Ascending aorta (tissue), 2 donors: ENCODE measurements at regions not wholly inside any gene's neighbourhood (a gene's known extent, or its start where the extent isn't known, plus 50 kb on each side); places are given as distances from the start of the nearest gene placed in this dataset.

Source experiments
- DNase-seq, 2 donors: peaks; one replicate each; pipeline ENCODE4 v3.0.0-alpha.2; 2019; ENCODE audit warnings: low spot score in 2 of 2
- H3K27ac ChIP-seq, 2 donors: fragments of 200-600 bp; sonication (generic); one replicate each; pipeline ENCODE4 v1.5.1; 2016 to 2017; ENCODE audit warnings: mild to moderate bottlenecking in 1 of 2
- H3K27me3 ChIP-seq: fragments of 200-600 bp; sonication (generic); one replicate; pipeline ENCODE4 v1.5.1; 2017
- H3K36me3 ChIP-seq, 2 donors: fragments of 200-600 bp; sonication (generic); one replicate each; pipeline ENCODE4 v1.5.1; 2016
- H3K4me1 ChIP-seq, 2 donors: fragments of 200-600 bp; sonication (generic); one replicate each; pipeline ENCODE4 v1.5.1; 2016 to 2017; ENCODE audit warnings: mild to moderate bottlenecking in 1 of 2
- H3K4me3 ChIP-seq, 2 donors: fragments of 200-600 bp; sonication (generic); one replicate each; pipeline ENCODE4 v1.5.1; 2016 to 2017; ENCODE audit warnings: mild to moderate bottlenecking in 1 of 2
- H3K9me3 ChIP-seq, 2 donors: fragments of 200-600 bp; sonication (generic); one replicate each; pipeline ENCODE4 v1.5.1; 2016
- CTCF ChIP-seq, 3 experiments: fragments of 200-600 bp in 2 of 3; fragments of 450-650 bp in 1 of 3; sonication (generic) in 2 of 3; IDR thresholded peaks; one replicate each; pipeline ENCODE4 v1.5.1; 2016 to 2019; ENCODE audit warnings: antibody characterized with exemption in 3 of 3, mild to moderate bottlenecking in 1 of 3, moderate library complexity in 1 of 3
- intact Hi-C: fragments of 100-400 bp; cut with DNase I; formaldehyde crosslinking; loops from one replicate; pipeline ENCODE4 v1.15.1; 2023

DNA sequence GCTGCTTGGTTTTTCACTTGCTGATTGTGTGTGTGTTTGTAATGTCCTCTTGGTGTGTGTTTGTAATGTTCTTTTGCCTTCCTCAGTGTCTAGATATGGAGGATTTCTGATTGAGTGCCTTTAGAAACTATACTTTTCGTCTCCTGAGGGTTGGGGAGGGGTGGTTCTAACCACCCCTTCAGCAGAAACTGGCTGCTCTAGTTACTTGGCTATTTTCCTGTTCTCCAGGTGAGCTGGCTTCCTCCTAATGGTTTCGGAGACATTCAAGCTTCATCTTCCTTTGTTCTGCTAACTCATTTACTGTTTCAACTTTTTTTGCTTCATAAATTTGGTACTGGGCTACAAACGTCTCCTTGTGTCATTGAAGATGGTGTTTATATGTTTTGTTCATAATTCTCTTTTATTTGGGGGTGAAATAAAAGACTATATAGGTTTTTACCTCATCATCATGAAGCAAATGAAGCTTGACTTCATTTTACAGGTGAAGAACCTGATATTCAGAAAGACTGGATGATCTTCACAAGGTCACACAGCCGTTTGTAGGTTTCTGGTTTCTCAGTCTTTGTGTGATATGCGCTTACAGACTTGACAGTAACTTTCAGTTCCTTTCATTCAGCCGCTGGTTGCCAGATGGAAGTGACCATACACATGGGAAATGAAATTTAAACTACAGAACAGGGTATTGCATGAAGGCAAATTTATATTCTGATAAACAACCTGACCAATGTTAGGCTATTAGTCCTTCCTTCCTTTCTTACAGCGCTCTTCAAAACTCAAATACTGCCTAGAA lies 238.5 kb downstream of the GALR1 start:
- H3K27me3 ChIP-seq, result no peaks in the 10 kb centered on the region
- no peak for TF ChIP-seq CTCF (IDR thresholded peaks at IDR 0.05)
- no peak overlapping the region for H3K27ac ChIP-seq
- H3K4me1 ChIP-seq, result no peaks in the 10 kb centered on the region
- H3K9me3 ChIP-seq, result no peaks in the 10 kb centered on the region
- no peaks in the 10 kb centered on the region for H3K36me3 ChIP-seq
- DNase-seq, result no peak
- no peak overlapping the region for H3K4me3 ChIP-seq
- intact Hi-C loops, result no loop called here

DNA sequence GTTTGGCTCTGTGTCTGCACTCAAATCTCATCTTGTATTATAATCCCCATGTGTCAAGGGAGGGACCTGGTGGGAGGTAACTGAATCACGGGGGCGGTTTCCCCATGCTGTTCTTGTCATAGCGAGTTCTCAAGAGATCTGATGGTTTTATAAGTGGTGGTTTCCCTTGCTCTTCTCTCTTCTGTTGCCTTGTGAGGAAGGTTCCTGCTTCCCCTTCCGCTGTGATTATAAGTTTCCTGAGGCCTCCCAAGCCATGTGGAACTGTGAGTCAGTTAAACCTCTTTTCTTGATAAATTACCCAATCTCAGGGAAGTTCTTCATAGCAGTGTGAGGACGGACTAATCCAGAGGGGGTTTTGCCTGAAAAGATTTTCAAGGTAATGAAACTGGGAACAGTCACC lies 245.4 kb downstream of the GALR1 start:
- intact Hi-C loops, result no loop called here
- Histone ChIP-seq H3K27me3 (no peaks in the 10 kb centered on the region), H3K9me3 (no peaks in the 10 kb centered on the region), H3K27ac (no peak overlapping the region), H3K36me3 (no peaks in the 10 kb centered on the region), H3K4me1 (no peaks in the 10 kb centered on the region), H3K4me3 (no peak overlapping the region)
- DNase-seq, result no peak
- TF ChIP-seq CTCF (IDR thresholded peaks at IDR 0.05), result no peak

- H3K4me1 ChIP-seq, result no peaks in the 10 kb centered on the region
- no peak overlapping the region for H3K4me3 ChIP-seq
- DNase-seq, result no peak
- no peak for TF ChIP-seq CTCF (IDR thresholded peaks at IDR 0.05)
- no peaks in the 10 kb centered on the region for H3K9me3 ChIP-seq
- intact Hi-C loops, result no loop called here
- H3K27ac ChIP-seq, result no peak overlapping the region
- no peaks in the 10 kb centered on the region for H3K36me3 ChIP-seq
- H3K27me3 ChIP-seq, result no peaks in the 10 kb centered on the region
Measured at GRCh38 chr18:77495982-77496690, 246.5 kb downstream of the GALR1 start.

GRCh38 chr18:77501266-77501665 lies 251.6 kb downstream of the GALR1 start:
- H3K4me3 ChIP-seq, result no peak overlapping the region
- DNase-seq, result no peak
- H3K9me3 ChIP-seq, result no peaks in the 10 kb centered on the region
- no peaks in the 10 kb centered on the region for H3K36me3 ChIP-seq
- no peaks in the 10 kb centered on the region for H3K4me1 ChIP-seq
- intact Hi-C loops, result no loop called here
- no peak for TF ChIP-seq CTCF (IDR thresholded peaks at IDR 0.05)
- H3K27me3 ChIP-seq, result no peaks in the 10 kb centered on the region
- H3K27ac ChIP-seq, result no peak overlapping the region

GRCh38 chr18:77505499-77505898 lies 255.9 kb downstream of the GALR1 start:
- no peak for TF ChIP-seq CTCF (IDR thresholded peaks at IDR 0.05)
- H3K4me1 ChIP-seq, result no peaks in the 10 kb centered on the region
- H3K27me3 ChIP-seq, result no peaks in the 10 kb centered on the region
- intact Hi-C loops, result no loop called here
- H3K9me3 ChIP-seq, result no peaks in the 10 kb centered on the region
- no peak overlapping the region for H3K27ac ChIP-seq
- H3K4me3 ChIP-seq, result no peak overlapping the region
- no peak for DNase-seq
- no peaks in the 10 kb centered on the region for H3K36me3 ChIP-seq
